SIG-M5 treated with dmso at 0.1 percent for 504 hours (cell line): ENCODE measurements at regions not wholly inside any gene's neighbourhood (a gene's known extent, or its start where the extent isn't known, plus 50 kb on each side); places are given as distances from the start of the nearest gene placed in this dataset.
A peak's percentile ranks its signal among the peaks of the same experiment; 100 is the strongest.
"Not testable (repeated sequence)": the region's sequence is repeated elsewhere in the genome, so short reads cannot be mapped to it uniquely, and the experiment has no call there.

ENCODE experiments used
- DNase-seq: peaks from one replicate; lab custom pipeline; 2025; ENCODE audit not compliant: unreplicated experiment; lab: John Stamatoyannopoulos, UW

- peak; percentile 42 for DNase-seq
Observed at GRCh38 chr2:52498077-52498750, 1269.4 kb upstream of the CHAC2 start.

- DNase-seq, result no peak
Observed at GRCh38 chr2:52495816-52496215, 1271.8 kb upstream of the CHAC2 start.

GRCh38 chr2:52477166-52477565 is 1290.4 kb upstream of the CHAC2 start:
- DNase-seq, result no peak

GRCh38 chr2:52475590-52475989 is 1292.0 kb upstream of the CHAC2 start:
- no peak for DNase-seq

- DNase-seq, result no peak
Observed at GRCh38 chr2:52474091-52474490, 1293.5 kb upstream of the CHAC2 start.

GRCh38 chr2:52473526-52473925 is 1294.1 kb upstream of the CHAC2 start:
- no peak for DNase-seq

- not testable (repeated sequence) for DNase-seq
Observed at GRCh38 chr2:52470457-52470856, 1297.1 kb upstream of the CHAC2 start.

GRCh38 chr2:52467189-52467588 is 1300.4 kb upstream of the CHAC2 start:
- DNase-seq, result no peak

- DNase-seq, result no peak
Observed at GRCh38 chr2:52465287-52465686, 1302.3 kb upstream of the CHAC2 start.

GRCh38 chr2:52463457-52463856 is 1304.1 kb upstream of the CHAC2 start:
- DNase-seq, result no peak

GRCh38 chr2:52456561-52457377 is 1310.8 kb upstream of the CHAC2 start:
- no peak for DNase-seq

- no peak for DNase-seq
Observed at GRCh38 chr2:52454962-52455361, 1312.6 kb upstream of the CHAC2 start.

- no peak for DNase-seq
Observed at GRCh38 chr2:52452201-52452600, 1315.4 kb upstream of the CHAC2 start.

- no peak for DNase-seq
Observed at GRCh38 chr2:52445686-52446085, 1321.9 kb upstream of the CHAC2 start.

GRCh38 chr2:52431352-52431760 is 1336.2 kb upstream of the CHAC2 start:
- DNase-seq, result no peak

- no peak for DNase-seq
Observed at GRCh38 chr2:52429740-52430139, 1337.9 kb upstream of the CHAC2 start.

- no peak for DNase-seq
Observed at GRCh38 chr2:52429171-52429570, 1338.4 kb upstream of the CHAC2 start.

- no peak for DNase-seq
Observed at GRCh38 chr2:52428224-52428623, 1339.4 kb upstream of the CHAC2 start.

- no peak for DNase-seq
Observed at GRCh38 chr2:52423655-52424054, 1343.9 kb upstream of the CHAC2 start.

GRCh38 chr2:52423111-52423510 is 1344.5 kb upstream of the CHAC2 start:
- DNase-seq, result no peak

- DNase-seq, result no peak
Observed at GRCh38 chr2:52416340-52416739, 1351.3 kb upstream of the CHAC2 start.

GRCh38 chr2:52414561-52415295 is 1352.9 kb upstream of the CHAC2 start:
- no peak for DNase-seq
